Testis (tissue), 2 donors: ENCODE measurements at regions not wholly inside any gene's neighbourhood (a gene's known extent, or its start where the extent isn't known, plus 50 kb on each side); places are given as distances from the start of the nearest gene placed in this dataset.

Experiments used
- POLR2A ChIP-seq: fragments of 450-650 bp; IDR thresholded peaks from one replicate; pipeline ENCODE4 v1.6.1; 2017; ENCODE audit warnings: antibody characterized with exemption, mild to moderate bottlenecking, moderate library complexity
- TF ChIP-seq, protein P1 (sequence below), 3 experiments: fragments of 450-650 bp in 2 of 3; fragments of 200-600 bp in 1 of 3; sonication (generic) in 1 of 3; IDR thresholded peaks; one replicate each; pipeline ENCODE4 v1.5.1; 2016 to 2019; ENCODE audit warnings: antibody characterized with exemption in 3 of 3, mild to moderate bottlenecking in 2 of 3, moderate library complexity in 1 of 3

DNA sequence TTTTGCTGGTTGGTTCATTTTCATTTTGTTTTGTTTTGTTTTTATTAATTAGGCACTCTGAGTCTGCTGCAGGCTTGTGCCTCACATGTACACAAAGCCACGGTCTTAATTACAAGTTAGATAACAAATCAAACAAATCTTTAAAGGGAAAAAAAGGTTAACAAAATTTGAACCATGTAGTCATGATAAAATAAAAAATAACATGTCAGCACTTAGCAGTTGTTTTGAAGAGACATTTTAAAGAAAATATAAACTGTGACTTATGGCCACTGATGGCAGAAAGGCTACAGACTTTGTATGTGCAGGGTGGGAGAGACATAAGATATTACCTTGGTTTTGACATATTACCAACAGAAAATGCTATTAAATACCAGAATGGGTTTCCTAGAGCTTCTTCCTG lies 1035.4 kb downstream of the TUSC7 start:
- TF ChIP-seq, protein P1, sequence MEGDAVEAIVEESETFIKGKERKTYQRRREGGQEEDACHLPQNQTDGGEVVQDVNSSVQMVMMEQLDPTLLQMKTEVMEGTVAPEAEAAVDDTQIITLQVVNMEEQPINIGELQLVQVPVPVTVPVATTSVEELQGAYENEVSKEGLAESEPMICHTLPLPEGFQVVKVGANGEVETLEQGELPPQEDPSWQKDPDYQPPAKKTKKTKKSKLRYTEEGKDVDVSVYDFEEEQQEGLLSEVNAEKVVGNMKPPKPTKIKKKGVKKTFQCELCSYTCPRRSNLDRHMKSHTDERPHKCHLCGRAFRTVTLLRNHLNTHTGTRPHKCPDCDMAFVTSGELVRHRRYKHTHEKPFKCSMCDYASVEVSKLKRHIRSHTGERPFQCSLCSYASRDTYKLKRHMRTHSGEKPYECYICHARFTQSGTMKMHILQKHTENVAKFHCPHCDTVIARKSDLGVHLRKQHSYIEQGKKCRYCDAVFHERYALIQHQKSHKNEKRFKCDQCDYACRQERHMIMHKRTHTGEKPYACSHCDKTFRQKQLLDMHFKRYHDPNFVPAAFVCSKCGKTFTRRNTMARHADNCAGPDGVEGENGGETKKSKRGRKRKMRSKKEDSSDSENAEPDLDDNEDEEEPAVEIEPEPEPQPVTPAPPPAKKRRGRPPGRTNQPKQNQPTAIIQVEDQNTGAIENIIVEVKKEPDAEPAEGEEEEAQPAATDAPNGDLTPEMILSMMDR (IDR thresholded peaks at IDR 0.05) = no peak
- TF ChIP-seq POLR2A = no peak
